M059J (cell line): ENCODE measurements at regions not wholly inside any gene's neighbourhood (a gene's known extent, or its start where the extent isn't known, plus 50 kb on each side); places are given as distances from the start of the nearest gene placed in this dataset.
"Not testable (repeated sequence)": the region's sequence is repeated elsewhere in the genome, so short reads cannot be mapped to it uniquely, and the experiment has no call there.

ENCODE experiments used
- DNase-seq: peaks from one replicate; pipeline ENCODE4 v3.0.0-alpha.2; 2012; ENCODE audit warnings: low read depth

DNA sequence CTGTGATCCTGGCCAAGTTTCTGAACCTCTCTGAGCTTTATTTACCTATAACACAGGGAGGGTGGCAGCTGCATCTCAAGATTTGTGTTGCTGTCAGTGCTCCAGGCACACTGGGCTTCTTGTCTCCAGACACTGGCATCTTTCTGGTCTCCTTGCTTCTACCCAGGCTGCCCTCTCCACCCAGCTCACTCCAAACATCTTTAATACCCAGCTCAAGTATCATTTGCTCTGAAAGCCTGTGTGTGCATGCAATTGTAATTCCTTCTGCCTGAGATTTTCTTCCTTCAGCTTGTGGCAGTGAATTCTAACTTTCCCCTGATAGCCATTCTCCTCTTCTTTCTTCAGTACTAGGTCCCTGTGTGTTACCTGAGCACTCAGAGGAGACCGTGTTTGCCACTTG is 50.7 kb upstream of the USP7 start:
- DNase-seq, result no peak

DNA sequence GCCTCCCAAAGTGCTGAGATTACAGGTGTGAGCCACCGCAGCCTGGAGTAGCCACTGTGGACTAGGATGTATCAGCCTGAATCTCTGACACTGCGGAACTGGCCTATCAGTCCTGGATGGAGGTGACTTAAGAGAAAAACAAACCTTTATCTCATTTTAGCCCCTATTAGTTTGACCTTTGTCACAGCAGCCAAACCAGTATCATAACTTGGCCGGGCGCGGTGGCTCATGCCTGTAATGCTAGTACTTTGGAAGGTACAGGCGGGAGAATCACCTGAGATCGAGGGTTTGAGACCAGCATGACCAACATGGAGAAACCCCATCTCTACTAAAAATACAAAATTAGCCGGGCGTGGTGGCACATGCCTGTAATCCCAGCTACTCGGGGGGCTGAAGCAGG is 51.8 kb upstream of the USP7 start:
- DNase-seq, result no peak

DNA sequence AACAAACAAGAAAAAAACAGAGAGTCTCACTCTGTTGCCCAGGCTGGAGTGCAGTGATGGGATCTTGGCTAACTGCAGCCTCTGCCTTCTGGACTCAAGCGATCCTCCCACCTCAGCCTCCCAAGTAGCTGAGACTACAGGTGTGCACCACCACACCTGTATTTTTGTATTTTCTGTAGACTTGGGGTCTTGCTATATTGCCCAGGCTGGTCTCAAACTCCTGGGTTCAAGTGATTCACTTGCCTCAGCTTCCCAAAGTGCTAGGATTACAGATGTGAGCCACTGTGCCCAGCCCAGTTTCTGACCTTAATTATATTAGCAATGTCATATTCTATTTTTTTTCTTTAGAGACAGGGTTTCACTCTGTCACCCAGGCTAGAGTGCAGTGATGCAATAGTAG is 52.3 kb upstream of the USP7 start:
- not testable (repeated sequence) for DNase-seq

DNA sequence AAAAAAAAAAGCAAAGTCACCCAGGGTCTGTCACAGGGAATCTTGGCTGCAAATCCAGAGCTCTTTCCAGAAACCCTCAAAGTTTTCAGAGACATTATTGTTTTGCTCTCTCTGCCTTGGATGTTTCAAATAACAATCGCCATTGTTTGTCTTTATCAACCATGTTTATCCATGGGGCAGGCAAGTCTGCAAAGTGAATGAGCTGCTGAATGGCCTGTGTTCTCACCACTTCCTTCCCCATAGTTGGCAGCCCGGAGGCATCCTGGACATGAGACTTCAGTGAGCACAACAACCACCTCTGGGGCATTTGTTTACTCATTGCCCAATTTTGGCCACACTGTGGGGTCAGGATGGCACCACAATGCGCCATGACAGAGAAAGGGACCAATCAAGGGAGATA is 53.1 kb upstream of the USP7 start:
- peak; percentile 82 for DNase-seq

DNA sequence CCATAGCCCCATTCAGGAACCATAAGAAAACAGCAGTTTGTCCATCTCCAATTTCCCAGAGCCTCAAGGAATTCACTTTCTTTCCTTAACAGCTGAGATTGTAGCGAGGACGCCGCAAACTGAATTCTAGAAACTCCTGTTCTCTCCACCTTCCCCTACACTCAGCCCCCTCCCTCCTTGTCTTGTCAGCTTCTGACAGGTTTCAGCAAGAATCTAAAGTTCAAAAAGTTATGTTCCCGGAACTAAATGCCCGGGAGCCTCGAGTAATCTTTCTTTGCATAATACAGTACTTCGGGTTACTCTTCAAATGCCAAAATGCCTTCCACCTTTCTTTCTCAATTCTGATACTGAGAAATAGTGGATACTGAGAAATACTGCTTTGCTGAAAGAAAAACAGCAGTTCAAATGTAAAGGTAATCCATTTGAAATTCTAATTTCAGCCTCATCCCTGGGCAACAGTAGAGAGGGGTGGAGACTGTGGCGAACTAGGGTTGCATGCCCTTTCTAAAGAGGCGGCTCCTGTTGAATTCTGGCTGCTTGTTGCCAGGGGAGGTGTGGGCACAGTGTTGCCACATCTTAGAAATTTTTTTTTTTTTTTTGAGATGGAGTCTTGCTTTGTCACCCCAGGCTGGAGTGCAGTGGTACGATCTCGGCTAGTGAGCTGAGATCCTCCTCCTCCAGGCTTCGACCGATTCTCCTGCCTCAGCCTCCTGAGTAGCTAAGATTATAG is 63.5 kb upstream of the USP7 start:
- no peak for DNase-seq

DNA sequence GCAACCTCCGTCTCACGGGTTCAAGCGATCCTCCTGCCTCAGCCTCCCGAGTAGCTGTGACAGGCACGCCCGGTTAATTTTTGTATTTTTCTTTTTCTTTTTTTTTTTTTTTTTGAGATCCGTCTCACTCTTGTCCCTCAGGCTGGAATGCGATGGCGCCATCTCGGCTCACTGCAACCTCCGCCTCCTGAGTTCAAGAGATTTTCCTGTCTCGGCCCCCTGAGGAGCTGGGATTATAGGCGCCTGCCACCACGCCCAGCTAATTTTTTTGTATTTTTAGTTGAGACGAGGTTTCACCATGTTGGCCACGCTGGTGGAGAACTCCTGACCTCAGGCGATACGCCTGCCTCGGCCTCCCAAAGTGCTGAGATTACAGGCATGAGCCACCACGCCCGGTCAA is 63.0 kb upstream of the HAPSTR1 start:
- DNase-seq, result not testable (repeated sequence)

DNA sequence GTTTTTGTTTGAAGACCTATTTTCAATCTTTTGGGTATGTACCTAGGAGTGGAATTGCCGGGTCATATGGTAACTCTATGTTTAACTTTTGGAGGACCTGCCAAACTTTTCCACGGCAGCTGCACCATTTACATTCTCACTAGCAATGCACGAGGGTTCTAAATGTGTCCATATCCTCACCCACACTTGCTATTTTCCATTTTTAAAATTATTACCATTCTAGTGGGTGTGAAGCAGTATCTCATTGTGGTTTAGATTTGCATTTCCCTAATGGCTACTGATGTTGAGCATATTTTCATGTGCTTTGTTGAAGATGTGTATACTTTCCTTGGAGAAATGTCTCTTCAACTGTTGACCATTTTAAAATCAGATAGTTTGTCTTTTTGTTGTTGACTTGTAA is 60.3 kb upstream of the HAPSTR1 start:
- no peak for DNase-seq

DNA sequence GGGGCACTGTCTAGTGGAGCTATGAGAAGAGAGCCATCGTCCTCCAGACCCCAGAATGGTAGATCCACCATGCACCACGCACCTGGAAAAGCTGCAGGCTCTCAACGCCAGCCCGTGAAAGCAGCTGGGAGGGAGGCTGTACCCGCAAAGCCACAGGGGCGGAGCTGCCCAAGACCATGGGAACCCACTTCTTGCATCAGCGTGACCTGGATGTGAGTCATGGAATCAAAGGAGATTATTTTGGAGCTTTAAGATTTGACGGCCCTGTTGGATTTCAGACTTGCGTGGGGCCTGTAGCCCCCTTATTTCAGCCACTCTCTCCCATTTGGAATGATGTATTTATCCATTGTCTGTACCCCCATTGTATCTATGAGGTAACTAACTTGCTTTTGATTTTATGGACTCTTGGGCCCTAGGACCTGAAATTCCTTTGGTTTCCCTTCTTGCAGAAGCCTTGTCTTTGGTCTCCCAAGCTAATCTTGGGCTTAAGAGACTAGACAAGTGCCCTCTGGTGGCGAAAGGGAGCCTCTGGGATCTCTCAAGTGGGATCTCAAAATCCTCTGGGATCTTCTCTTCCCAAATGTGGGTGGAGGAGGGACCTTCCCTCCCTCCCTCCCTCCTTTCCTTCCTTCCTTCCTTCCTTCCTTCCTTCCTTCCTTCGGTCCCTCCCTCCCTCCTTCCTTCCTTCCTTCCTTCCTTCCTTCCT is 58.2 kb upstream of the HAPSTR1 start:
- peak; percentile 80 for DNase-seq

DNA sequence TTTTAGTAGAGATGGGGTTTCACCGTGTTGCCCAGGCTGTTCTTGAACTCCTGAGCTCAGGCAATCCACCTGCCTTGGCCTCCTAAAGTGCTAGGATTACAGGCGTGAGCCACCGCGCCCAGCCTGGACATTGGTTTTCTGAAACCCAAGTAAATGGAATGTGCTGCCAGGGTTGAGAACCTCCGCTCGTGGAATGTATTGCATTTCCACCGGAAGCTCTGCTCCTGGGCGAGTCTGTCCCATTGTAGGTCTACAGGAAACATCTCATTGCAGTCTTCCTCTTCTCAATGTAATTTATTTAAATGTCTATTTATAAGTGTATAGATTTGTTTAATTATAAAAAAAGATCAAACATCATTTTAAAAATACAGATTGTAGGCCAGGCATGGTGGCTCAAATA is 57.4 kb upstream of the HAPSTR1 start:
- no peak for DNase-seq

DNA sequence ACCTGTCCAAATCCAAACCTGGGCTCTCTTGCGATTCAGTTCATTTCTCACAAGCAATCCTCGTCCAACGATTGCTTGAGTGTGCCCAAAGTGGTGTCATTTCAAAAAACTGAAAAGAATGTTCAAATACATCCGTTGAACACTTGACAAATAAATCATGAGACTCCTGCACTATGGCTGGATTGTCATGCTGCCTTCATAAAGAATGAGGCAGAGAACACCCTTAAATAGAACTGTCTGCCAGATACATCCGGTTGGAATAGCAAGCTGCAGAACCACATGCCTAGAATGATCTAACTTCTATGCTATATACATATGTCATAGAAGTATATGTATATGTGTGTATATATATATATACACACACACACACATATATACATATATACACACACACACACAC is 55.4 kb upstream of the HAPSTR1 start:
- no peak for DNase-seq

DNA sequence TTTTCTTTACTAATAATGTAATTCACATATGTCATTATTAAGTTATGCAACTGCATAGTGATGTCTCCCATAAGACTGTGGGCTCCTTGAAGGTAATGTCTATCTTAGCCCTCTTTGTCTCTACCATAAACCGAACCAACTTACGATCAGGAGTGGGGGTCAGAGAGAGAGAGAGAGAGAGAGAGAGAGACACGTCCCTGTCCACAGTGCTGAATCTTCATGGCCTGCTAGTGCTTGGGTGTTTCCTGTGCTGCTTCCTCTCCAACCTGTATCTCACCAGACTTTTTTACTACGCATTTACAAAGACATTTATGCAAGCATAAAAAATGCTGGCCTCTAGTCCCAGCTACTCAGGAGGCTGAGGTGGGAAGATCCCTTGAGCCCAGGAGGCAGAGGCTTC is 52.2 kb upstream of the HAPSTR1 start:
- DNase-seq, result no peak

DNA sequence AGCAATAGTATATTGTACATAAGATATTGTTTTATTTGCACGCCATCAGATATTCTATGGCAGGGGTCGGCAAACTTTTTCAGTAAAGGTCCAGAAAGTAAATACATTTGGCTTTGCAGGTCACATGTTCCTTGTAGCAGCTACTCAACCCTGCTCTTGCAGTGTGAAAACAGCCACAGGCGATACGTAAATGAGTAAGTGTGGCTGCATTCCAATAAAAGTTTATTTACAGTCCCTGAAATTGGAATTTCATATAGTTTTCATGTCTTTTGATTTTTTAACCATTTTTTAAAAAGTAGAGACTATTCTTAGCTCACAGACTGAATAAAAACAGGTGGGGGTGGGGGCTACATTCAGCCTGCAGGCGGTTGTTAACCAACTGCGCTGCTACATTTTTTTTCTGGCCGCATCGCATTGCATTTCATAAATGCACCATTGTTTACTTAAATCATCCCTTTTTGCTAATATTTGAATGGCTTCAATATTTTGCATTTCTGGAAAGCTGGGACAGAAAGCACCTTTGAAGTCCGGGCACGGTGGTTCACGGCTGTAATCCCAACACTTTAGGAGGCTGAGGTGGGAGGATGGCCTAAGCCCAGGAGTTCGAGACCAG is 50.5 kb upstream of the HAPSTR1 start:
- no peak for DNase-seq
